K562 (cell line): ENCODE measurements at regions not wholly inside any gene's neighbourhood (a gene's known extent, or its start where the extent isn't known, plus 50 kb on each side); places are given as distances from the start of the nearest gene placed in this dataset.

Experiments
- ATAC-seq: fragments of 200-7000 bp; cut with Tn5 transposase; 3 replicates; pipeline ENCODE4 v1.9.1; 2020; ENCODE audit warnings: moderate library complexity
- BruUV-seq: library from RNA; stranded (reverse); fragments of 400-500 nt; replicated peaks from 2 replicates; lab custom pipeline; 2021; lab: Mats Ljungman, UMichigan
- CTCF ChIA-PET: fragments of 300-600 bp; formaldehyde crosslinking; extraction: SDS; loops from one replicate; lab custom pipeline; 2021; ENCODE audit warnings: low intra/inter-chr PET ratio; lab: Yijun Ruan, JAX
- POLR2A ChIA-PET: fragments of 300-600, 350-650 bp; sonication (Branson Sonifier 250); formaldehyde crosslinking; extraction: SDS; loops from one replicate; lab custom pipeline; 2021; ENCODE audit warnings: antibody characterized with exemption, inconsistent platforms; lab: Yijun Ruan, JAX
- DNase-seq, 4 experiments: peaks; one replicate each; pipeline versions ENCODE4 v3.0.0 to v3.0.0-alpha.2; 2011 to 2018; ENCODE audit warnings: low spot score in 3 of 4, mixed read lengths in 3 of 4; ENCODE audit errors: extremely low read depth in 1 of 4
- FAIRE-seq: peaks from 2 replicates; lab custom pipeline; 2011; peaks lifted over from hg19 to GRCh38; lab: Jason Lieb, UNC
- H2AFZ ChIP-seq: 2 replicates; pipeline ENCODE4 v1.6.0; 2011; ENCODE audit warnings: low read depth, low read length, control low read depth, inconsistent platforms
- H3K27ac ChIP-seq: fragments of 200-600 bp; 3 replicates; pipeline ENCODE4 v1.8.0; 2011; ENCODE audit warnings: low read depth, mild to moderate bottlenecking, control low read depth, inconsistent platforms, low read length, moderate library complexity, mixed read lengths; ENCODE audit errors: extremely low read depth
- H3K27me3 ChIP-seq, 2 experiments: fragments of 300-600 bp in 1 of 2; 2 replicates in 1 of 2; 3 replicates in 1 of 2; pipeline versions ENCODE4 v1.6.0 to v1.8.0; 2011; ENCODE audit warnings: inconsistent platforms in 2 of 2, low read length in 2 of 2, mild to moderate bottlenecking in 1 of 2, mixed read lengths in 1 of 2, moderate library complexity in 1 of 2; ENCODE audit not compliant: control insufficient read depth in 2 of 2, insufficient read depth in 2 of 2
- H3K36me3 ChIP-seq: fragments of 300-600 bp; 3 replicates; pipeline ENCODE4 v1.8.0; 2011; ENCODE audit warnings: mild to moderate bottlenecking, low read length, inconsistent platforms; ENCODE audit not compliant: control insufficient read depth, insufficient read depth
- H3K4me1 ChIP-seq, 2 experiments: fragments of 200-600 bp in 1 of 2; replicated peaks in 1 of 2; 2 replicates in 1 of 2; 3 replicates in 1 of 2; pipeline versions ENCODE4 v1.5.1 to v1.8.0; 2011; ENCODE audit warnings: inconsistent platforms in 2 of 2, low read length in 2 of 2, mild to moderate bottlenecking in 1 of 2, mixed read lengths in 1 of 2, moderate library complexity in 1 of 2; ENCODE audit not compliant: control insufficient read depth in 2 of 2, insufficient read depth in 2 of 2
- H3K4me2 ChIP-seq: 2 replicates; pipeline ENCODE4 v1.6.1; 2011; ENCODE audit warnings: low read length, control low read depth, inconsistent platforms, mixed read lengths; ENCODE audit not compliant: insufficient read depth
- H3K4me3 ChIP-seq: fragments of 200-600 bp; sonication (generic), shearing (Covaris generic); 2 replicates; pipeline ENCODE4 v1.5.1; 2016; ENCODE audit warnings: control low read depth, inconsistent platforms
- H3K79me2 ChIP-seq: fragments of 200-600 bp; 3 replicates; pipeline ENCODE4 v1.8.0; 2011; ENCODE audit warnings: low read length, inconsistent platforms; ENCODE audit not compliant: control insufficient read depth, insufficient read depth
- H3K9ac ChIP-seq, 2 experiments: 2 replicates each; pipeline versions ENCODE4 v1.6.0 to v1.6.1; 2011; ENCODE audit warnings: low read depth in 2 of 2, low read length in 2 of 2, control low read depth in 1 of 2, inconsistent platforms in 1 of 2, mild to moderate bottlenecking in 1 of 2, mixed read lengths in 1 of 2; ENCODE audit not compliant: insufficient read depth in 1 of 2
- H3K9me1 ChIP-seq: one replicate; pipeline ENCODE4 v1.6.0; 2011; ENCODE audit warnings: inconsistent platforms, mild to moderate bottlenecking, low read length, moderate library complexity; ENCODE audit not compliant: control insufficient read depth, insufficient read depth
- H3K9me3 ChIP-seq: replicated peaks from 2 replicates; pipeline ENCODE4 v1.5.1; 2011; ENCODE audit warnings: low read depth, low read length, inconsistent platforms; ENCODE audit not compliant: control insufficient read depth, insufficient read depth
- H4K20me1 ChIP-seq: replicated peaks from 2 replicates; pipeline ENCODE4 v1.6.1; 2011; ENCODE audit warnings: low read length, inconsistent platforms, mixed read lengths; ENCODE audit not compliant: control insufficient read depth, insufficient read depth
- CBX5 ChIP-seq: IDR thresholded peaks from 2 replicates; pipeline ENCODE4 v1.6.1; 2014; ENCODE audit warnings: low read depth, borderline replicate concordance
- CEBPB ChIP-seq: fragments of 450-650 bp; IDR thresholded peaks from 2 replicates; pipeline ENCODE4 v1.6.1; 2016; ENCODE audit warnings: missing genetic modification characterization, missing compliant biosample characterization
- DACH1 ChIP-seq: fragments of 450-650 bp; IDR thresholded peaks from 2 replicates; pipeline ENCODE4 v1.6.1; 2018; ENCODE audit not compliant: partially characterized antibody
- HCFC1 ChIP-seq: IDR thresholded peaks from 2 replicates; pipeline ENCODE4 v1.6.1; 2012; ENCODE audit warnings: low read depth, low read length, improper control_type of control experiment
- PKNOX1 ChIP-seq: fragments of 450-650 bp; IDR thresholded peaks from 2 replicates; pipeline ENCODE4 v1.6.1; 2016
- TGIF2 ChIP-seq: sonication (generic); formaldehyde crosslinking; IDR thresholded peaks from 2 replicates; pipeline ENCODE4 v1.8.1; 2022; ENCODE audit warnings: mild to moderate bottlenecking, missing genetic modification reagents, moderate library complexity
- WHSC1 ChIP-seq: IDR thresholded peaks from one replicate; pipeline ENCODE4 v1.6.1; 2012; ENCODE audit warnings: low read length, control low read depth, inconsistent platforms
- ZBTB26 ChIP-seq: fragments of 450-650 bp; formaldehyde crosslinking; IDR thresholded peaks from 2 replicates; pipeline ENCODE4 v1.4.0; 2022; ENCODE audit warnings: missing genetic modification characterization
- ZFP30 ChIP-seq: fragments of 250-450 bp; sonication (Bioruptor Pico); IDR thresholded peaks from 2 replicates; pipeline ENCODE4 v1.8.0; 2022; ENCODE audit warnings: moderate library complexity, mild to moderate bottlenecking, inconsistent platforms, borderline replicate concordance
- WGBS: fragments of 100-300 bp; shearing (Covaris generic); methylation state at CpG from one replicate; pipeline ENCODE4 v1.1.6; 2016; ENCODE audit warnings: low coverage, mixed read lengths; ENCODE audit not compliant: insufficient coverage; ENCODE audit errors: missing lambda C conversion rate; 5-methylcytosine and 5-hydroxymethylcytosine counted together
- in situ Hi-C: fragments of 300-500 bp; cut with MboI; formaldehyde crosslinking; loops from 4 replicates; pipeline ENCODE4 v1.15.0; 2018; ENCODE audit warnings: inconsistent platforms, mixed read lengths
- intact Hi-C: fragments of 100-400 bp; cut with micrococcal nuclease; formaldehyde crosslinking; loops from 2 replicates; pipeline ENCODE4 v1.14.2; 2022

GRCh38 chr15:68507447-68507846 is 71.3 kb upstream of the CORO2B start (continued):
- no peak for TF ChIP-seq TGIF2 (CRISPR knock-in tag)
- TF ChIP-seq, all 486 proteins: peak for 0

GRCh38 chr15:68508485-68509189 is 70.2 kb upstream of the CORO2B start:
- in situ Hi-C loops, result no loop called here
- POLR2A ChIA-PET, result interaction anchor here (0.5 kb wide), 1 partner anchor 178 kb away, joined by 3 read pairs; no protein-coding TSS in a partner anchor

More at GRCh38 chr15:68508485-68509189, 70.2 kb upstream of the CORO2B start:
- Histone ChIP-seq H3K9me1 (no peaks in the 10 kb centered on the region), H3K9me3 (no peaks in the 10 kb centered on the region), H3K9ac (no peak overlapping the region), H3K4me1 (no peaks in the 10 kb centered on the region; a peak in 1 of 5 replicates), H4K20me1 (no peaks in the 10 kb centered on the region), H3K27ac (no peak overlapping the region), H3K4me3 (no peak overlapping the region), H3K27me3 (peaks cover 24 to 53% of the 10 kb centered on the region in 2 experiments), H3K4me2 (no peak overlapping the region), H3K79me2 (no peaks in the 10 kb centered on the region), H2AFZ (no peak overlapping the region), H3K36me3 (no peaks in the 10 kb centered on the region)
- BruUV-seq, result no TSS peak
- no peak for ATAC-seq
- intact Hi-C loops, result no loop called here
- CTCF ChIA-PET, result no interaction called here
- DNase-seq, result no peak
- TF ChIP-seq DACH1 (no peak), ZFP30 (CRISPR knock-in tag) (no peak), HCFC1 (no peak), WHSC1 (no peak), CEBPB (tag) (no peak), CBX5 (no peak), PKNOX1 (no peak), ZBTB26 (CRISPR knock-in tag) (no peak)
- under 1% methylated on average over 11 of the region's 12 CpGs for WGBS
- no peak for FAIRE-seq
